ENCODE measurements at regions not wholly inside any gene's neighbourhood (a gene's known extent, or its start where the extent isn't known, plus 50 kb on each side); places are given as distances from the start of the nearest gene placed in this dataset.

DNA sequence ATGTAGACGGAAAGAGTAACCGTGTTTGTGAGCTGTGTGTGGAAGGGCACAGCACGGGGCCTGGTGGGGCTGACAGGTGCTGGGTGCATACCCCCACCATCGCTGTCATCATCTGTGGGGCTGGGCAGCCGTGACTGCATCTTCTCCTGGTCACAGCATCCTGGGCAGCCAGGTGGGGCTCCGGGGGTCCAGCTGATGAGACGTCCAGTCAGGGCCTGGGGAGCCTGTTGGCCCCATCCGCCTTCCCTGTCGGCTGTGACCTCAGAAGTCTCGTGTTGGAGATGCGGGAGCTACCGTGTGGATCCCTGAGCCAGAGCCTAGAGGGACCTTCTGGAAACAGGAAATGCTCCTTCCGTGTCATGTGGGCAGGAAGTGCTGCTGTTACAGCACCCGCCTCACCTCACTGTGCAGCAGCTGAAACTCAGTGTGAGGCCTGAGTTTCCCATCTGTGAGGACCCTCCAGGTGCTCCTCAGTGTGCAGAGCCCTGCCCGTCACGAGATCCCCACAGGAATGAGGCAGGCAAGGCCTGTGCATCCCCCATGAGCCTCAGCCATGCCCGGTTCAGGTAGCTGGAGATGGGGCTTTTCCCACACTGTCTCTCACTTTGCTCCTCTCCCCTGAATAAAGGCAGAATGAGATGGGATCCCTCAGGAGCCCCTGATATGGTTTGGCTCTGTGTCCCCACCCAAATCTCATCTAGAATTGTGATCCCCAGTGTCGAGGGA lies 108.7 kb downstream of the ERMARD start:
- TF ChIP-seq EZH2 (IDR thresholded peaks at IDR 0.05; ENCODE audit: borderline replicate concordance, low read depth, low read length, poor library complexity, severe bottlenecking) = no peak
- TF ChIP-seq, protein P1, sequence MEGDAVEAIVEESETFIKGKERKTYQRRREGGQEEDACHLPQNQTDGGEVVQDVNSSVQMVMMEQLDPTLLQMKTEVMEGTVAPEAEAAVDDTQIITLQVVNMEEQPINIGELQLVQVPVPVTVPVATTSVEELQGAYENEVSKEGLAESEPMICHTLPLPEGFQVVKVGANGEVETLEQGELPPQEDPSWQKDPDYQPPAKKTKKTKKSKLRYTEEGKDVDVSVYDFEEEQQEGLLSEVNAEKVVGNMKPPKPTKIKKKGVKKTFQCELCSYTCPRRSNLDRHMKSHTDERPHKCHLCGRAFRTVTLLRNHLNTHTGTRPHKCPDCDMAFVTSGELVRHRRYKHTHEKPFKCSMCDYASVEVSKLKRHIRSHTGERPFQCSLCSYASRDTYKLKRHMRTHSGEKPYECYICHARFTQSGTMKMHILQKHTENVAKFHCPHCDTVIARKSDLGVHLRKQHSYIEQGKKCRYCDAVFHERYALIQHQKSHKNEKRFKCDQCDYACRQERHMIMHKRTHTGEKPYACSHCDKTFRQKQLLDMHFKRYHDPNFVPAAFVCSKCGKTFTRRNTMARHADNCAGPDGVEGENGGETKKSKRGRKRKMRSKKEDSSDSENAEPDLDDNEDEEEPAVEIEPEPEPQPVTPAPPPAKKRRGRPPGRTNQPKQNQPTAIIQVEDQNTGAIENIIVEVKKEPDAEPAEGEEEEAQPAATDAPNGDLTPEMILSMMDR (conservative IDR thresholded peaks at IDR 0.05; ENCODE audit: low read depth, low read length) = no peak
- ChIA-PET POLR2A (ENCODE audit: low non-redundant PET) (no interaction called here), CTCF (no interaction called here)
- no TSS peak for BruUV-seq (replicated peaks)
- intact Hi-C loops (cut with micrococcal nuclease; ENCODE audit: unreplicated experiment) = no loop called here
- Histone ChIP-seq H3K27me3 (replicated peaks; ENCODE audit: insufficient read depth, low read depth, low read length, poor library complexity) (no peaks in the 10 kb centered on the region), H3K4me1 (ENCODE audit: insufficient read depth, low read length, poor library complexity, severe bottlenecking) (no peaks in the 10 kb centered on the region), H3K9me3 (ENCODE audit: low read depth, low read length, poor library complexity, severe bottlenecking) (no peaks in the 10 kb centered on the region), H3K4me3 (ENCODE audit: low read depth, low read length, poor library complexity, severe bottlenecking) (no peak overlapping the region), H3K27ac (ENCODE audit: low read depth, low read length, poor library complexity, severe bottlenecking) (no peak overlapping the region), H3K36me3 (ENCODE audit: insufficient read depth, low read length, poor library complexity, severe bottlenecking) (no peaks in the 10 kb centered on the region)
- DNase-seq (ENCODE audit: low spot score) = no peak

DNA sequence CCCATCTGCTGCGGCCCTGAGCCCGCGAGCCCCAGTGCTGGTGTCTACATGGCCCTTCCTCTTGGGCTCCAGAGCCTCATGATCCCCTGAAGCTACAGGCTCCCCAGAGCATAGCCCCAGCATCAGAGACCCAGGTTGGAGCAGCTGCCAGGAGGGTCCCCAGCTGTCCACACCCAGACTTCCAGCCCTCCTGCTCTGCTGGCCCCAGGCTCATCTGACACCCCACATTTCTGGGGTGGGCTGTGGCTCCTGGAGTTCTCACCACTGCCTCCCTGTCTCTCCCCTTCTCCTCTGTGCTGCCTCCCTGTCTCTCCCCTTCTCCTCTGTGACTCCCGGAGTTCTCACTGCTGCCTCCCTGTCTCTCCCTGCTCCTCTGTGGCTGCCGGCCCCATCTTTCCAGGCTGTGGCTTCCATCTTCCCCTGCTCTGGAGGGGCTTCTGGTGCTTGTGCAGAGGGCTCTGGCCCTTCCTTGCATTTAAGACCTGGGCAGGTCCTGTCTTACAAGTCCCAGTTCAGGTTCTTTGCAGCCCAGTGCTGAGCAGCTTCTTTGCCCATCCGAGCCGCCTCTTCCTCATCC lies 108.1 kb downstream of the ERMARD start:
- intact Hi-C loops (cut with micrococcal nuclease; ENCODE audit: unreplicated experiment) = no loop called here
- no peak for DNase-seq (ENCODE audit: low spot score)
- Histone ChIP-seq H3K27ac (ENCODE audit: low read depth, low read length, poor library complexity, severe bottlenecking) (no peak overlapping the region), H3K36me3 (ENCODE audit: insufficient read depth, low read length, poor library complexity, severe bottlenecking) (no peaks in the 10 kb centered on the region), H3K4me3 (ENCODE audit: low read depth, low read length, poor library complexity, severe bottlenecking) (no peak overlapping the region), H3K27me3 (replicated peaks; ENCODE audit: insufficient read depth, low read depth, low read length, poor library complexity) (no peaks in the 10 kb centered on the region), H3K9me3 (ENCODE audit: low read depth, low read length, poor library complexity, severe bottlenecking) (no peaks in the 10 kb centered on the region), H3K4me1 (ENCODE audit: insufficient read depth, low read length, poor library complexity, severe bottlenecking) (no peaks in the 10 kb centered on the region)
- CTCF ChIA-PET = no interaction called here
- POLR2A ChIA-PET (ENCODE audit: low non-redundant PET) = no interaction called here
- no TSS peak for BruUV-seq (replicated peaks)
- TF ChIP-seq EZH2 (IDR thresholded peaks at IDR 0.05; ENCODE audit: borderline replicate concordance, low read depth, low read length, poor library complexity, severe bottlenecking) = no peak

DNA sequence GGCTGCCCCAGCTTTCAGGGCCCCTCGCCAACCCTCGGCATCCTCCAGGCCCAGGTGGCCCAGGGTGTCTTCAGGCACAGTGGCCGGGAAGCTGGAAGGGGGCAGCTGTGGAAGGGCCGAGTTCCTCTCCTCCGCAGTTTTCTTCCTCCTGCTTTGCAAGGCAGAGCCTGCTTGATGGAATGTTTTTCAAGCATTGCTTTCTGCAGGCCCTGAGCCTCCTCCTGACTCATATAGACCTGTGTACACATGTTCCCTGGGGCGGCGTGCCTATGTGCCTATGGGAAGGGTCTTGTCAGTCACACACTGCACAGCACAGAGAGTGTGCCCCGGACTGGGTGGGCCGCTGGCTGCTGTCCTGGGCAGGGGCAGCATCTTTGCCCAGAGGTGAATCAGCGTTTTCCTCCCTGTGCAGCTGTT lies 107.5 kb downstream of the ERMARD start:
- H3K4me3 ChIP-seq (ENCODE audit: low read depth, low read length, poor library complexity, severe bottlenecking) = no peak overlapping the region
- POLR2A ChIA-PET (ENCODE audit: low non-redundant PET) = no interaction called here
- intact Hi-C loops (cut with micrococcal nuclease; ENCODE audit: unreplicated experiment) = no loop called here
- no peaks in the 10 kb centered on the region for H3K36me3 ChIP-seq (ENCODE audit: insufficient read depth, low read length, poor library complexity, severe bottlenecking)
- DNase-seq (ENCODE audit: low spot score) = no peak
- no TSS peak for BruUV-seq (replicated peaks)
- H3K27ac ChIP-seq (ENCODE audit: low read depth, low read length, poor library complexity, severe bottlenecking) = no peak overlapping the region
- TF ChIP-seq EZH2 (IDR thresholded peaks at IDR 0.05; ENCODE audit: borderline replicate concordance, low read depth, low read length, poor library complexity, severe bottlenecking) = no peak
- TF ChIP-seq, protein P1 (conservative IDR thresholded peaks at IDR 0.05; ENCODE audit: low read depth, low read length) = no peak
- no peaks in the 10 kb centered on the region for H3K9me3 ChIP-seq (ENCODE audit: low read depth, low read length, poor library complexity, severe bottlenecking)
- H3K27me3 ChIP-seq (replicated peaks; ENCODE audit: insufficient read depth, low read depth, low read length, poor library complexity) = no peaks in the 10 kb centered on the region
- CTCF ChIA-PET = no interaction called here
- H3K4me1 ChIP-seq (ENCODE audit: insufficient read depth, low read length, poor library complexity, severe bottlenecking) = no peaks in the 10 kb centered on the region
